ENCODE measurements at regions not wholly inside any gene's neighbourhood (a gene's known extent, or its start where the extent isn't known, plus 50 kb on each side); places are given as distances from the start of the nearest gene placed in this dataset.

DNA sequence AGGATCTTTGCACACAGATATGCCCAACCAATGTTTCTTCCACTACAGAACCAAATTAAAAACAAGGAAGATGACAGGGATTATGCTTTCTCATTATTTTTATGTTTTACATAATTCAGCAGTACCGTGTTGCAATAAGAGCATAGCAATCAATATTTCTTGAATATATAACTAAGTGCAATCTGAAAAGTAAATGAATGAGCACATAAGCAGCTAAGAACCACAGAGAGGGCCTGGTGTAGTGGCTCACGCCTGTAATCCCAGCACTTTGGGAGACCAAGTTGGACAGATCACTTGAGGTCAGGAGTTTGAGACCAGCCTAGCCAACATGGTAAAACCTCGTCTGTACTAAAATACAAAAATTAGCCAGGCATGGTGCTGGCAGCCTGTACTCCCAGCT lies 423.7 kb downstream of the MRPL39 start:
- TF ChIP-seq POLR2A (IDR thresholded peaks at IDR 0.05): no peak
- TF ChIP-seq, protein P1, sequence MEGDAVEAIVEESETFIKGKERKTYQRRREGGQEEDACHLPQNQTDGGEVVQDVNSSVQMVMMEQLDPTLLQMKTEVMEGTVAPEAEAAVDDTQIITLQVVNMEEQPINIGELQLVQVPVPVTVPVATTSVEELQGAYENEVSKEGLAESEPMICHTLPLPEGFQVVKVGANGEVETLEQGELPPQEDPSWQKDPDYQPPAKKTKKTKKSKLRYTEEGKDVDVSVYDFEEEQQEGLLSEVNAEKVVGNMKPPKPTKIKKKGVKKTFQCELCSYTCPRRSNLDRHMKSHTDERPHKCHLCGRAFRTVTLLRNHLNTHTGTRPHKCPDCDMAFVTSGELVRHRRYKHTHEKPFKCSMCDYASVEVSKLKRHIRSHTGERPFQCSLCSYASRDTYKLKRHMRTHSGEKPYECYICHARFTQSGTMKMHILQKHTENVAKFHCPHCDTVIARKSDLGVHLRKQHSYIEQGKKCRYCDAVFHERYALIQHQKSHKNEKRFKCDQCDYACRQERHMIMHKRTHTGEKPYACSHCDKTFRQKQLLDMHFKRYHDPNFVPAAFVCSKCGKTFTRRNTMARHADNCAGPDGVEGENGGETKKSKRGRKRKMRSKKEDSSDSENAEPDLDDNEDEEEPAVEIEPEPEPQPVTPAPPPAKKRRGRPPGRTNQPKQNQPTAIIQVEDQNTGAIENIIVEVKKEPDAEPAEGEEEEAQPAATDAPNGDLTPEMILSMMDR (IDR thresholded peaks at IDR 0.05): no peak

Measured in lower leg skin (tissue), 3 donors.